HG03460 (cell line): ENCODE measurements at regions not wholly inside any gene's neighbourhood (a gene's known extent, or its start where the extent isn't known, plus 50 kb on each side); places are given as distances from the start of the nearest gene placed in this dataset.
"Not testable (repeated sequence)": the region's sequence is repeated elsewhere in the genome, so short reads cannot be mapped to it uniquely, and the experiment has no call there.

ENCODE experiments used
- ATAC-seq: cut with Tn5 transposase; IDR thresholded peaks from one replicate; pipeline ENCODE4 v1.9.1; 2021; ENCODE audit not compliant: unreplicated experiment

DNA sequence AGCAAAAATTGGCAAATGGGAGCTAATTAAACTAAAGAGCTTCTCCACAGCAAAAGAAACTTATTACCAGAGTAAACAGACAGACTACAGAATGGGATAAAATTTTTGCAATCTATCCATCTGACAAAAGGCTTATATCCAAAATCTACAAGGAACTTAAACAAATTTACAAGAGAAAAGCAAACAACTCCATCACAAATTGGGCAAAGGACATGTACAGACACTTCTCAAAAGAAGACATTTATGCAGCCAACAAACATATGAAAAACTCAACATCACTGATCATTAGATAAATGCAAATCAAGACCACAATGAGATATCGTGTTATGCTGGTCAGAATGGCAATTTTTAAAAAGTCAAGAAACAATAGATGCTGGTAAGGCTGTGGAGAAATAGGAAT lies 315.6 kb downstream of the DMAC1 start:
- ATAC-seq, result not testable (repeated sequence)

- no peak for ATAC-seq
These were observed 318.0 kb downstream of the DMAC1 start for GRCh38 chr9:7481570-7481969.

GRCh38 chr9:7479300-7479699 lies 320.3 kb downstream of the DMAC1 start:
- no peak for ATAC-seq

DNA sequence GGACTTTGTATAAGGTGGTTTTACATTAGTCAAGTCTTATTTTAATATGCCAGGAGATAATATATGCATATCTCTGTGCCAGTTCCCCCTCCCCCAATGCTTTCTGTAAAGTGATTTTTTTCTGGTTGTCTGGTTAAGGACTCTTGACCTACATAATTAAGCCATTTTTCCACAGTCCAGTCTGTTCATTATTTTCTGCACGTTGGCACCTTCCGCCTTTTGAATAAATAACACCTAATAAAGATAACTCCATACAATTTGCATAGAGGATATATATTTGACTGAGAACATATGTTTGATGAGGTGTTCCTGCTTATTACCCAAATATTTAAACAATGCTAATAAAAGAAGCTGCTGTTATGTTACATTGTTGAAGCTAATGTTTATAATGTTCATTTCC lies 320.9 kb downstream of the DMAC1 start:
- no peak for ATAC-seq

DNA sequence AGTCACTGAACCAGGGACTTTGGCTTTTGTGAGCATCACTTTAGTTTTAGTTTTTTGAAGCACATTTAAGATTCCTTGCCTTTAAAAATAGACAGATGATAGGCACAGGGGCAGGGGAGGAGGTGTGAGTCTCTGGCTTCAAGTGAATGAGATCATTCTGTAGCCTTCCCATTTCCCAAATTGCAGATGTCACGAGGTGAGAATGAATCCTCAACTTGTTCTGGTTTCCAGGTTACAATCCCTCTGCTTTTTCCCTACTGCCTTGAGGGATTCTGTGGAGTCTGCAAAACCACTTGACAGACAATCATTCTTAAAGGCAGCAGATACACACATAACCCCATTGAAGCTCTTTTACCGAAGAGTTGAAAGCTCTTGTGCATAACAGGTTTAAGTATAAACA lies 332.4 kb downstream of the DMAC1 start:
- ATAC-seq, result no peak

- ATAC-seq, result no peak
These were observed 337.8 kb downstream of the DMAC1 start for GRCh38 chr9:7461791-7462190.

DNA sequence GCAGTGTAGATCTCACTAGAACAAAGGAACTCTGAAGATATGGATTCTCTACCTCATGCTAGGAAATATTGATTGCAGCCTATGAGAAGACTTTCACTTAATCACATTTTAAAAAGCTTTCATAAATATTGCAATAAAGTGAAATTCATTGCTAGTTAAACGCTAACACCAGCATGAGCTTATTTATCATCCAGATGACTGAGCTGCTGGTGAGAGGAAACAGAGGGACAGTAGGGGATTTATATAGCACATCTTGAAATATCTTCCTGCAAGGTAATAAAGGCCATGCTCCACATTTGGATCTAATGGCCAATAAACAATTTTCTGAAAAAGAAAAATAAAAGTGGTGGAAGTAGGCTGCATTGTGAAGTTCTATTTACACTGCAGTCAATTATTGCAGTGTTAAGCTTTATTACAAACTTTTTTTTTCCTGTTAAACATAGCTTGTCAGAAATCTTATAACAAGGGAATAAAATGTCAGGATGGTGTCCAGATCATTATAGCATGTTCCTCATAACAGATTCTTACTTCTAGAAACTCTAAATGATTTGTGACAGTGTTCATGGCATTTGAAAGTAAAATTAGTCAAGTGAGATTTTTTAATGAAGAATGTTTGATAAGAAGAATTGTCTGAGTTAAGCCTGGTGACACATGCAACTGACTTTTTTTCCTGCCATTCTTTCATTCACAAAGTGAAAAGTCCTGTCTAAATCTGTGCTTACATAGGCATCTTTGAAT lies 342.6 kb downstream of the DMAC1 start:
- no peak for ATAC-seq

DNA sequence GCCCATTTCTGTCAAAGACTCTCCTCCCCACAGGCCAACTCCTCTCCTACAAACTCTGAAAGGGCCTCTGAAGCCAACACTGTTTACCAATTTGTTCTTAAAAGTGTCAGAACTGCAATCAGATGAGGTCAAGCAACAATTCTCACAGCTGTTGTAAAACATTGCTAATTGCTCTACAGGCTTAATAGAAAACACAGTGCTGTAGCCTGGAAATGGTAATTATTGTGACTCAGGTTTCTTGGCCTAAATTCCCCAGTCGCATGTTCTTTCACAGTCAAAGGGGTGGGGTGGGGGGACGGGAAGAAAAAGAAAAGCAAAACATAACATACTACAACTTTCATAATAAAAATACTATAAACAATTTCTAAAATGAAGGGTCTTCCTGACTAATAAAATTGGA lies 343.2 kb downstream of the DMAC1 start:
- ATAC-seq, result no peak

DNA sequence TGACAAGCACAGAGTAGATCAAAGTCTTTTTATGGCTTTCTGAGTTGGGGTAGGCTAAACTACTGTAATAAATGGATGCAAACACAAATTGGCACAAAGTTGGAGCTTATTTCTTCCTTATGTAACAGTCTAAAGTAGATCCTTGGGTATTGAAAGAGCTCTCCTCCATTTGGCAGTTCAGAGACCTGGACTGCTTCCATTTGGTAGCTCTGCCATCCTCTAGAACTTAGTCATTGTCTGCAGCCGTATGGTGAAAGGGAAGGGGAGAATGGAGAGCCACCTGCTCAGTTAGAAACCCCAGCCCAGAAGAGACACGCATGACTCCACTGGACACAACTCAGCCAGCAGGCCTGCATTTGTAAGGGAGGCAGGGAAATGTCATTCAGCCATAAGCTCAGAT lies 345.0 kb downstream of the DMAC1 start:
- ATAC-seq, result no peak

DNA sequence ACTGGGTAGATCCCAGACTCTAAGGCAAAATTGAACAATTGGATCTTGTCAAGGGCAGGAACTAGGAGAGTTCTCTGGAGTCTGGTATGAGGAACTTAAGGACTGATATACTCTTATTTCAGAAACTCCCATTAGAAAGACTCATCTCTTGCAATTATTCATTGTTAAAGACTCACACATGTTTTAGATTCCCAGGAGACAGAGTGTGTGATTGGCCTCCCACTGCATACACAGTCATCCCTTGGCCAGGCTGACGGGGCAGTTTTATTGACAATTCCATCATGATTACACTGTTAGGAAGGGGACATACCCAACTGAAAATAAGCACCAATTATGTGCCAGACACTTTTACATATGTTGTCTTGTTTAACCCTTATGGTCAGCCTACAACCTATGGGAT lies 347.2 kb downstream of the DMAC1 start:
- ATAC-seq, result no peak

- ATAC-seq, result no peak
These were observed 348.5 kb downstream of the DMAC1 start for GRCh38 chr9:7451062-7451461.

DNA sequence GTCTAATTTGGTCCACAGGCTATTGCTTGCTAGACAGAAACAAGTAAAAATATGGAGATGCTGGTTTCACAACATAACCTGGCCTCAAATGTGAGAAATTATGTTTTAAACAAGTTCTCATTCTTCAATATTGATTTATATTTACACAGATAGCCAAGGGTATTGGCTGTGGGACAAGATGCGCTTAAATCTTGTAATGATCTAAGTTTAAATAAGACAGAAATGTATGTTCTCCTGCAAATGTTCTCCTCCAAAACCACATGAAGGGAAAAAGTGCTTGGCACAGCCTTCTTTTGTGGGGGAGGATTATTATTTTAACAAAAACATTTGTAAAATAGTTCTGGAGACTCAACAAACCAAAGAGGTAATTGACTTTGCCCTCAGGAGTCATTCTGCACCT lies 356.0 kb downstream of the DMAC1 start:
- ATAC-seq, result no peak

- ATAC-seq, result no peak
These were observed 360.1 kb downstream of the DMAC1 start for GRCh38 chr9:7439355-7439995.

- ATAC-seq, result no peak
These were observed 362.8 kb downstream of the DMAC1 start for GRCh38 chr9:7436754-7437153.

DNA sequence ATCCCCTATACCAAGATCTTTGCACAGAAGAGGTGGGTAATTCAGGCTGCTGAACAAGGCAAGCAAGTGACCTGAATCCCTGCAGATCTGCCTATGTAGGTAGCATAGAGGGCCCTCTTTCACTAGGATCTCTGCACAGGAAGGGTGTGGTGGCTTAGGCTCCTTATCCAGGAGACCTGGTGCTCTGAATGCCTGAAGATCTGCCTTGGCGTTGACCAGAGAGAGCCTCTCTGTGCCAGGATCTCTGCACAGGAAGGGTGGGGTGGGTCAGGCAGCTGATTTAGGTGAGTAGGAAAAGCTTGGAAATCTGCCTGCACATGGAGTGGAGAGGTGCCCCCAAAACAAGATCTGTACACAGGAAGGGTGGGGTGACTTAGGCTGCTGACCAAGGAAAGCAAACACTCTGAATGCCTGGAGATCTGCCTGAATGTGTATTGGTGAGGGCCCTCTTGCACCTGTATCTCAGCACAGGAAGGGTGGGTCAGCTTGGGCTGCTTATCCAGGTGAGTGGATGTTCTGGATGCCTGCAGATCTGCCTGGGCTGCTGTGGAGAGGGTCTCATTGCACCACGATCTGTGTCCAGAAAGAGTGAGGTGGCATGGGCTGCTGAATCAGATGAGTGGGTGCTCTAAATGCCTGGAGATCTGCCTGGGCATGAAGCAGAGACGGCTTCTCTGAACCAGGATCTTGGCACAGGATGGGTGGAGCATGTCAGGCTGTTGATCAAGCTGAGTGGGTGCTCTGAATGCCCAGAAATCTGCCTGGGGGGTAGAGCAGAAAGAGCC lies 365.9 kb downstream of the DMAC1 start:
- no peak for ATAC-seq

GRCh38 chr9:7432989-7433388 lies 366.6 kb downstream of the DMAC1 start:
- no peak for ATAC-seq

DNA sequence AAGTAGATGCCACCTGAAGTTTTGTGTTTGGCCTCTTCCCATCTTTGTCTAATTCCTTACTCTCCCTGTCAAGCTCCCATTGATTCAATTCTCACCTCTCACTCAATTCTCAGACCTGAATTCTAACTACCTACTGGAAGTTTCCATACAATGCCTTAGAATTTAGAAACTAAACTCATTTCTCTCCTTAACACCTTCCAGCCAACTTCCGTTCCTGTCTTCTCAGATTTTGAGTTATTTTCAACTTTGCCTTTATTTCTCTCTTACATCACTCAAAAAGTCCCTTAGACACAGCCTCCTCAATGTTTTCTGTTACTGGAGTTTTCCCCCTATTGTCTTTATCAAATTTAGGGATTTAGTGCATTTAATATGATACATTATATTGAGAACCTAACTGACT lies 382.2 kb downstream of the DMAC1 start:
- not testable (repeated sequence) for ATAC-seq

DNA sequence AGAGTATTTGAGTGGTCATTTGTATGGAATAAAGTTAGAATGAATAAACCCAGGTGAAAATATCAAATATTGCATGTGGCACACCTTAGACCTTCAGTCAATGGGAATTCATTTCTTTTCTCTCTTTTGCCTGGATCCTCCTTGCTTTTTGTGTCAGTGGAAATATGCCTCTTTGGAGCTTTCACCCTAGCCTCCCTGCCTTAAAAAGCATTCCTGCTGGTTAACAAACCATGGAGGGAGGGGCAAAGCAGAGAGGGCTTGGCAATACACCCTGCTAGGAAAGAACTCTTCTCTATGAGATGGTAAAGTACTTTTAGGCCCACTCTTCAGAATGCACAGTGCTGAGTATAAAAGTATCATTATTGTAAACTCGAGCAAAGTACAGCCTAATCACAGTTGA lies 383.7 kb downstream of the DMAC1 start:
- ATAC-seq, result no peak

DNA sequence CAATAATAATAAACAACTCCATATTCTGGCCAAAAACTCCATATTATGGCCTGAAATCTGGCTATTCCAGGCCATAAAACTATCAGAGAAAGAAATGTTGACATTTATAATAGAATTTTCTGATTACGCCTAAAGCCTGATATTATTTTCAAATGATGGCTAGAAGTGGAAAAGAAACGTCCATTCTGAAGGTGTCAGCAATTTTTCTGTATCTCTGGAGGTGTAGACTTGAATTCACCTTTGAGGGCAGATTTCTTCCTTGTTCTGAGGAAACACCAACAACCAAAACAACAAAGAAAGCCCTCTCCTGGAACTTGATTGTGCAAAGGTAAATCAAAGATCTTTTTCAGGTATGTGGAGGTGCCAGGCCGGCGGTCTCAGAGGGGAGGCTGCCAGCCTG lies 390.7 kb downstream of the DMAC1 start:
- ATAC-seq, result no peak

DNA sequence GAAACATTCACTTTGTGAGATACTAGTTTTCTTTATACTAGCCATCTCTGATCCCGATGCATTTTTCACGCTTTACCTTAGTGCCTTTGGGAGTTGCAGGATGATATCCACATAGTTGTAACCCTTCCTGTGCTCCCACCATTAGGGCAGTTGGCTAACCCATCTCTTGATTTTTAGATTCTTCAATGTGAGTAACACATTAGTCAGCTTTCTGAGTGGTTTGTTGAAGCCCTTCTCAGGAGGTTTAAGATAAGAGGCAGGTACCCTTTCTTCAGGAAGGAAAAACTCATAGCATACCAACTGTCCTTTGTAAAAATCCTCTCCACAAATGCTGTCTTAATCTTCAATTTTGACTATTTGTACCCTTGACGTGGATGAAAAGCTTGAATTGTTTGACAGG lies 392.3 kb downstream of the DMAC1 start:
- no peak for ATAC-seq

DNA sequence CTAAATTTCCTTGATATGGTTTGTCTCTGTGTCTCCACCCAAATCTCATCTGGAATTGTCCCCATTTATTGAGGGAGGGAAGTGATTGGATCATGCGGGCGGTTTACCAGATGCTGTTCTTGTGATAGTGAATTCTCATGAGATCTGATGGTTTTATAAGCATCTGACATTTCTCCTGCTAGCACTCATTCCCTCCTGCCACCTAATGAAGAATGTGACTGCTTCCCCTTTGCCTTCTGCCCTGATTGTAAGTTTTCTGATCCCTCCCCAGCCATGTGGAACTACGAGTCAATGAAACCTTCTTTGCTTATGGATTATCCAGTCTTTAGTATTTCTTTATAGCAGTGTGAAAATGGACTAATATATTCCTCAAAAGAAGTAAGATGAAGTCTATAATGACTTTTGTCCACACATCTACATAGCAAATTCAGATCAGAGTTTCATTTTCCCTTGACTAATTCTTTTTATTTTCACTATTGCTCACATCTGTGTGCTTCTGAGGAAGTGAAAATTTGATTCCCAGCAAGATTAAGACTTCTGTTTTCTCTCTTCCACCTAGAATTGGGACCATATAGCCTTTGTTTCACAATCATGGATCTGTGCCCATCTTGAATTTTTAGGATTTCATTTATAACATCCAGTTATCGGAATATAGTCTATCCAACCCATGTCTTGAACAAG lies 393.5 kb downstream of the DMAC1 start:
- ATAC-seq, result peak; percentile 73
